ENCODE measurements at regions not wholly inside any gene's neighbourhood (a gene's known extent, or its start where the extent isn't known, plus 50 kb on each side); places are given as distances from the start of the nearest gene placed in this dataset.

DNA sequence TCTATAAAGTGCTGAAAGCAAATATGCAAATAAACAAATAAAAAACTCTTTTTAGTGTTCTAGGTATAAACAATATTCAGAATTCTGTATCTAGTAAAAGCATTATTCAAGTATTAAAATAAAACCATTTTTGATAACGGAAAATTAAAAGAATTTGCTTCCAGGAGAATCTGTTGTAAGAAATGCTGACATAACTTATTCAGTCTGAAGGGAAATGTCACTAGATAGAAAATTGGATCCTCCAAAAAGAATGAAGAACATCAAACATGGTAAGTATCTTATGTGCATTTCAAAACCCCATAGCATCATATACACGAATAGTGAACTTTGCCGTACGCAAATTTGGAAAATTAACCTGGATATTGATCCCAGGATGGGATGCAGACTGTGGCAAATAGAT is 506.7 kb downstream of the GLRX3 start:
- ATAC-seq (no peak), DNase-seq (no peak)
- intact Hi-C loops (cut with DNase I, micrococcal nuclease), result no loop called here
- H3K9me3 ChIP-seq, result no peaks in the 10 kb centered on the region
- H3K36me3 ChIP-seq (ENCODE audit: low read depth), result no peaks in the 10 kb centered on the region
- TF ChIP-seq, protein P1, sequence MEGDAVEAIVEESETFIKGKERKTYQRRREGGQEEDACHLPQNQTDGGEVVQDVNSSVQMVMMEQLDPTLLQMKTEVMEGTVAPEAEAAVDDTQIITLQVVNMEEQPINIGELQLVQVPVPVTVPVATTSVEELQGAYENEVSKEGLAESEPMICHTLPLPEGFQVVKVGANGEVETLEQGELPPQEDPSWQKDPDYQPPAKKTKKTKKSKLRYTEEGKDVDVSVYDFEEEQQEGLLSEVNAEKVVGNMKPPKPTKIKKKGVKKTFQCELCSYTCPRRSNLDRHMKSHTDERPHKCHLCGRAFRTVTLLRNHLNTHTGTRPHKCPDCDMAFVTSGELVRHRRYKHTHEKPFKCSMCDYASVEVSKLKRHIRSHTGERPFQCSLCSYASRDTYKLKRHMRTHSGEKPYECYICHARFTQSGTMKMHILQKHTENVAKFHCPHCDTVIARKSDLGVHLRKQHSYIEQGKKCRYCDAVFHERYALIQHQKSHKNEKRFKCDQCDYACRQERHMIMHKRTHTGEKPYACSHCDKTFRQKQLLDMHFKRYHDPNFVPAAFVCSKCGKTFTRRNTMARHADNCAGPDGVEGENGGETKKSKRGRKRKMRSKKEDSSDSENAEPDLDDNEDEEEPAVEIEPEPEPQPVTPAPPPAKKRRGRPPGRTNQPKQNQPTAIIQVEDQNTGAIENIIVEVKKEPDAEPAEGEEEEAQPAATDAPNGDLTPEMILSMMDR (IDR thresholded peaks at IDR 0.05), result no peak
- no peak overlapping the region for H3K4me3 ChIP-seq
- H3K4me1 ChIP-seq (ENCODE audit: low read depth), result no peaks in the 10 kb centered on the region

DNA sequence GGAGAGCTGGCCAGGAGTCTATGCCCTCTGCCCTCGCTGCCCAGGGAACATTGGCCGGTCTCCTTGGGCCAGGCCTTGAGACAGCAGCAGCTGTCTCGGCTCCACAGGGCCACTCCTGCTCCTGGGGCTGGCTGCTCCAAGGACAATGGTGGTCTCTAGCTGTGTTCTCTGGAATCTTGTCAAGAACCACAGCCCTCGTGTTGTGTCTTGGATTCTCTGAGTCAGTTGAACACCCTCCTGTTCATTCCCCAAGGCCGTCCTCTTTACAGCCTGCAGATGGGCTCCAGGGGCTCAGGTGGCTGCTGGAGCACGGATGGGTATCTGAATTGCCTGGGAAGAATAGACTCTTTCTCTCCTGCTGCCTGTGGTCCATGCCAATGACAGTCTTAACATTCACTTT is 511.1 kb downstream of the GLRX3 start:
- Histone ChIP-seq H3K4me3 (no peak overlapping the region), H3K36me3 (ENCODE audit: low read depth) (no peaks in the 10 kb centered on the region), H3K4me1 (ENCODE audit: low read depth) (no peaks in the 10 kb centered on the region), H3K9me3 (peaks cover 5% of the 10 kb centered on the region)
- ATAC-seq (no peak), DNase-seq (no peak)
- intact Hi-C loops (cut with DNase I, micrococcal nuclease), result no loop called here
- TF ChIP-seq, protein P1 (IDR thresholded peaks at IDR 0.05), result no peak

DNA sequence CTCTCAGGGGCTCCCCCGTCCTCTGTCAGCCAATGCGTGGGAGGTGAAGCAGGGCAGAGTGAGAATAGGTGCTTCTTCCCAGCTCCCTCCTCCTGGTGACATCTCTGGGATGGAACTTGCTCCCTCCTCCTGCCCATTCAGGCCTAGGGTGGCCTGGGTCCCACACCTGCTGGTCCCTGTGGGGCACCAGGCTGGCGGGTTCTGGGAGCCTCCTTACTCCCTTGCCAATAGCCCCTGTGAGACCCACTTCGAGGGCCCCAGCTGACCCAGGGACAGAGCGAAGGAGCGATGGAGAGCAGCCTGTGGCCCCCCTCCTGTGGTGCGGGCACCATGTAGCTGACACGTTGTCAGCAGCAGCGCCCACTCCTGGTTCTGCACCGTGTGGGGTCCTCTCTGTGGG is 512.6 kb downstream of the GLRX3 start:
- no peak for ATAC-seq
- TF ChIP-seq, protein P1 (IDR thresholded peaks at IDR 0.05), result no peak

DNA sequence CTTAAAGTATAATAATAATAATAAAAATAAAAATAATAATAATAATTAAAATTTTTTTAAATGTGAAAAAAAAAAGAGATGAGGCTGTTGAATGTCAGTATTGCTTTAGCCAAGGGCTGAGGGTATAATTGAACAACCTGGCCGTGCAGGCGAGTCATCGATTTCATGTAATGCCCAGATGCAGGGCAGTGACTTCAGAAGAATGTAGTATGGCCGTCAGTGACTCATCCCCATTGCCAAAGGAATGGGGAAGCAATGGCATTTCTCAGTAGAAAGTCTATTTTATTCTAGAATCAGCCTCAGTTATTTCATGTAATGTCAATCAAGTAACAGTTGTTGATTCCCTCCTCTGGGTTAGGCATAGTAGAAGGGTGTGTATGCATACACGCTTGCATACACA is 516.4 kb downstream of the GLRX3 start:
- intact Hi-C loops (cut with DNase I, micrococcal nuclease), result no loop called here
- no peaks in the 10 kb centered on the region for H3K4me1 ChIP-seq (ENCODE audit: low read depth)
- ATAC-seq (no peak), DNase-seq (no peak)
- no peak overlapping the region for H3K4me3 ChIP-seq
- TF ChIP-seq, protein P1 (IDR thresholded peaks at IDR 0.05), result no peak
- H3K36me3 ChIP-seq (ENCODE audit: low read depth), result no peaks in the 10 kb centered on the region
- peaks cover 5% of the 10 kb centered on the region for H3K9me3 ChIP-seq

More for the DNA sequence above, 512.6 kb downstream of the GLRX3 start:
- DNase-seq, result no peak
- intact Hi-C loops (cut with DNase I, micrococcal nuclease), result no loop called here
- Histone ChIP-seq H3K9me3 (peaks cover 5% of the 10 kb centered on the region), H3K36me3 (ENCODE audit: low read depth) (no peaks in the 10 kb centered on the region), H3K4me3 (no peak overlapping the region), H3K4me1 (ENCODE audit: low read depth) (no peaks in the 10 kb centered on the region)

DNA sequence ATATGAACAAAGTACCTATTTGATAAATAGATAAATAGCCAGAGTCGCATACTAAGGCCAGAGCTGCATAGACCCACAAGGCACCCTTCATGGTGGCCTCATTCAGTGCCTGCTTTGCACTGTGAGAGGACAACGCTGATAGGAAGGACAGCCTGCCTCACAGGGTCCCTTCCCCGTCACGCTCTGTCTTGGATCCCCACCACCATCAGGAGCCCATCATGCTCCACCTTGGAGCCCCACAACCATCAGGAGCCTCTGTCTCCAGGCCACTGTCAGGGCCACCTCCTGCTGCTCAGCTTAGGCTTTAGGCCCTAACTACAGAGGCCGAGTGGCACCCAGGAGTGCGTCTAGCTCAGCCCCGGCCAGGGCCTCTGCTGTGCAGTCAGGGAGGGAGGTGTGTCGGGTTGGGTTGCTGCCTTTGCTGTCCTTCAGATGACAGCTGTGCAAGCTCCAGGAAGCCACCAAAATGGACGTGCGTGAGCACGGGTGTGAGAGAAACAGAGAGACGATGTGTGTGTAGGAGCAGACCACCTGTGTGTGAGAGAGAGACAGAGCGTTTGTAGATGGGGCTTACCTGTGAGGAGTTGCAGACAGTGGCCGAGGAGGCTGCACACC is 516.9 kb downstream of the GLRX3 start:
- Histone ChIP-seq H3K9me3 (peaks cover 5% of the 10 kb centered on the region), H3K4me1 (ENCODE audit: low read depth) (no peaks in the 10 kb centered on the region), H3K4me3 (no peak overlapping the region), H3K36me3 (ENCODE audit: low read depth) (no peaks in the 10 kb centered on the region)
- intact Hi-C loops (cut with DNase I, micrococcal nuclease), result no loop called here
- TF ChIP-seq, protein P1 (IDR thresholded peaks at IDR 0.05), result no peak
- no peak for ATAC-seq
- DNase-seq, result no peak

DNA sequence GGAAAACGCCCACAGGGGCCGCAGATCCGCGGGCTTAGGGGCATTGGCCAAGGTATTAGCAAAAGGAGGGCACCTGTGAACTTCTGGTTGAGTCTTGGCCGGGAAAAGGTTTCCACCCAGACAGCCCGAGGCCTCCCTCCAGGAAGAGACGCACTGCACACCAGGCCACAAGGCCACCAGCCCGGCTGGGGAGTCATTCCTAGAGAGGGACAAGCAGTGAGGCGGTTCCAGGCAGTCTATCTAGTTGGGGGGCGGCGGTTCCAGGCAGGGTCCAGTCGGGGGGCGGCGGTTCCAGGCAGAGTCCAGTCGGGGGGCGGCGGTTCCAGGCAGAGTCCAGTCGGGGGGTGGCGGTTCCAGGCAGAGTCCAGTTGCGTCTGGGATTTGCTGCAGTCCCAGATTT is 518.5 kb downstream of the GLRX3 start:
- TF ChIP-seq, protein P1 (IDR thresholded peaks at IDR 0.05), result no peak
- Histone ChIP-seq H3K4me1 (ENCODE audit: low read depth) (no peaks in the 10 kb centered on the region), H3K9me3 (peaks cover 5% of the 10 kb centered on the region), H3K36me3 (ENCODE audit: low read depth) (no peaks in the 10 kb centered on the region), H3K4me3 (no peak overlapping the region)
- DNase-seq (no peak), ATAC-seq (no peak)
- intact Hi-C loops (cut with DNase I, micrococcal nuclease), result no loop called here
